Sigmoid colon (tissue), 6 donors: ENCODE measurements at regions not wholly inside any gene's neighbourhood (a gene's known extent, or its start where the extent isn't known, plus 50 kb on each side); places are given as distances from the start of the nearest gene placed in this dataset.
"Not testable (repeated sequence)": the region's sequence is repeated elsewhere in the genome, so short reads cannot be mapped to it uniquely, and the experiment has no call there.

Experiments
- DNase-seq: peaks from one replicate; pipeline ENCODE4 v3.0.0-alpha.2; 2019
- H3K27ac ChIP-seq, 4 donors: fragments of 200-600 bp; sonication (generic); one replicate each; pipeline ENCODE4 v1.5.1; 2016 to 2019; ENCODE audit warnings: mild to moderate bottlenecking in 1 of 4
- H3K27me3 ChIP-seq, 3 donors: fragments of 200-600 bp; sonication (generic); one replicate each; pipeline ENCODE4 v1.5.1; 2019; ENCODE audit warnings: mild to moderate bottlenecking in 1 of 3
- H3K36me3 ChIP-seq, 4 donors: fragments of 200-600 bp; sonication (generic); one replicate each; pipeline ENCODE4 v1.5.1; 2016 to 2019
- H3K4me1 ChIP-seq, 4 donors: fragments of 200-600 bp; sonication (generic); one replicate each; pipeline ENCODE4 v1.5.1; 2017 to 2019
- H3K4me3 ChIP-seq, 4 donors: fragments of 200-600 bp; sonication (generic); one replicate each; pipeline ENCODE4 v1.5.1; 2017 to 2019; ENCODE audit warnings: mild to moderate bottlenecking in 2 of 4, moderate library complexity in 1 of 4
- H3K9me3 ChIP-seq, 4 donors: fragments of 200-600 bp in 3 of 4; sonication (generic) in 3 of 4; one replicate each; pipeline versions ENCODE4 v1.5.1 to v1.6.1; 2013 to 2019
- EP300 ChIP-seq, 4 donors: sonication (generic); formaldehyde crosslinking; IDR thresholded peaks; one replicate each; pipeline ENCODE4 v1.6.1; 2017; ENCODE audit warnings: antibody characterized with exemption in 4 of 4
- POLR2A ChIP-seq, 2 donors: fragments of 450-650 bp; IDR thresholded peaks; one replicate each; pipeline ENCODE4 v1.6.1; 2016; ENCODE audit warnings: antibody characterized with exemption in 2 of 2, mild to moderate bottlenecking in 2 of 2, moderate library complexity in 2 of 2
- POLR2AphosphoS5 ChIP-seq, 4 donors: sonication (generic); formaldehyde crosslinking; IDR thresholded peaks; one replicate each; pipeline ENCODE4 v1.6.1; 2017; ENCODE audit warnings: antibody characterized with exemption in 4 of 4
- WGBS, 2 donors: extraction: QIAGEN DNeasy Blood & Tissue Kit; methylation state at CpG; one replicate each; pipeline ENCODE4 v1.1.7; 2013; 5-methylcytosine and 5-hydroxymethylcytosine counted together
- intact Hi-C: fragments of 100-400 bp; cut with DNase I; formaldehyde crosslinking; loops from one replicate; pipeline ENCODE4 v1.15.1; 2023
- TF ChIP-seq, protein P1 (sequence below), 4 experiments: fragments of 450-650 bp in 3 of 4; fragments of 200-600 bp in 1 of 4; IDR thresholded peaks; one replicate each; pipeline ENCODE4 v1.5.1; 2016 to 2019; ENCODE audit warnings: antibody characterized with exemption in 4 of 4, mild to moderate bottlenecking in 3 of 4, moderate library complexity in 2 of 4
- donor health status: healthy with polysubstance abuse.
- donor health status: healthy.

DNA sequence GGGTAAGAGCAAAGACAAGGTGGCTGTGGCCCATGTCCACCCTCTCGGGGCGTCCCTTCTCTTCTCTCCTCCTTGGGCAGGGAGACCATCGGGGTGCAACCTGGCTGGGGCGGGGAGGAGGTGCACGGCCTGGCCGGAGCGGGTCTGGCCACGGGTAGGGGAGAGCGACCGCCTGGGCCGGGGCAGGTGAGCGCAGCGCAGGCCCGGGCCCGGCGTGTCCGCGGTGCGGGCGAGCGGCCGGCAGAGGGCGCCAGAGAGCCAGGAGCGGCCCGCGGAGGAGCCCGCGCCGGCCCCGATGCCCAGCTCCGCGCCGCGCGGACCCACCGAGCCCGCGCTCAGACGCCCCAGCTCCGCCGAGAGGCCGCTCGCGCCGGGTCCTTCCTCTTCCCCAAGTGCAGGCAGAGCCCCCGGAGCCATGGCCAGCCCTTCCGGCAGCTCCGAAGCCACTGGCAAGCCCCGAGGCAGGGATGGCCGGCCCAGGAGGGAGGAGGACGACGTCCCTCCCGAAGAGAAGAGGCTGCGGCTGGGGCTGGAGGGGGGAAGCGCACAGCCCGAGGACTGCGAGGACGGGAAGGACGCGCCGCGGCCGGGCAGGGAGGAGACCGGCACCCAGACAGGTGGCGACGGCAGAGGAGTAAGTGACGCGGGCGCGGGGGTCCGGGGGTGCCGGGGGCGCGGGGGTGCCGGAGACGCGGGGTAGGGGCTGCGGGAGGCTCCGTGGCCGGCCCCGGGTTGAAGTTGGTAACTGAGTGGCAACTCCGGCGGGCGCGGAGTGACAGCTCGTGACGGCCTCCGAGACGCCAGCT is 142.1 kb upstream of the EEF2KMT start:
- WGBS, 2 donors, result 1% methylated on average over 86 of the region's 89 CpGs

DNA sequence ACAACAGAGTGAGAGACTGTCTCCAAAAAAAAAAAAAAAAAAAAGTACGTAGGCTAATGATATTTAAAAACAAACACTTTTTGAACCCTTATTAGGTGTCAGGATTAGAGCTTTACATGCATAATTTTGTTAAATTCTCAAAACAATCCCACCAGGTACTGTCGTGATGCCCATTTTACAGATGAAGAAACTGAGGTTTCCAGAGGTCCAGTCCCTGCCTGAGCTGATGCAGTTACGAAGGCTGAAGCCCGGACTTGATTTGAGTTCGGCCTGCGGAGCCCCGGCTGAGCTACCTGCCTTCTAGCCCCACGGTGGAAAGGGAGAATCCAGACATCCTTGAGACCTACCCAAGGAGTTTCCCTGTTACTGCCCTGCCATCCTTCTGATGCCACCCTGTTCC is 137.5 kb upstream of the EEF2KMT start:
- Histone ChIP-seq H3K27me3 (peaks cover 0 to 10% (median 4%) of the 10 kb centered on the region in 3 donors), H3K36me3 (no peaks in the 10 kb centered on the region), H3K27ac (no peak overlapping the region), H3K9me3 (no peaks in the 10 kb centered on the region), H3K4me3 (no peak overlapping the region), H3K4me1 (peaks cover 0 to 4% (median 3%) of the 10 kb centered on the region in 4 donors)
- intact Hi-C loops, result loop anchor here (5.0 kb wide), 2 partner anchors 257 to 382 kb away; no protein-coding TSS in a partner anchor
- 86 to 88% methylated on average over 8 of the region's 8 CpGs for WGBS, 2 donors
- no peak for TF ChIP-seq POLR2AphosphoS5 (IDR thresholded peaks at IDR 0.05)
- TF ChIP-seq POLR2A (IDR thresholded peaks at IDR 0.05), result no peak
- TF ChIP-seq EP300 (IDR thresholded peaks at IDR 0.05), result no peak
- TF ChIP-seq, protein P1, sequence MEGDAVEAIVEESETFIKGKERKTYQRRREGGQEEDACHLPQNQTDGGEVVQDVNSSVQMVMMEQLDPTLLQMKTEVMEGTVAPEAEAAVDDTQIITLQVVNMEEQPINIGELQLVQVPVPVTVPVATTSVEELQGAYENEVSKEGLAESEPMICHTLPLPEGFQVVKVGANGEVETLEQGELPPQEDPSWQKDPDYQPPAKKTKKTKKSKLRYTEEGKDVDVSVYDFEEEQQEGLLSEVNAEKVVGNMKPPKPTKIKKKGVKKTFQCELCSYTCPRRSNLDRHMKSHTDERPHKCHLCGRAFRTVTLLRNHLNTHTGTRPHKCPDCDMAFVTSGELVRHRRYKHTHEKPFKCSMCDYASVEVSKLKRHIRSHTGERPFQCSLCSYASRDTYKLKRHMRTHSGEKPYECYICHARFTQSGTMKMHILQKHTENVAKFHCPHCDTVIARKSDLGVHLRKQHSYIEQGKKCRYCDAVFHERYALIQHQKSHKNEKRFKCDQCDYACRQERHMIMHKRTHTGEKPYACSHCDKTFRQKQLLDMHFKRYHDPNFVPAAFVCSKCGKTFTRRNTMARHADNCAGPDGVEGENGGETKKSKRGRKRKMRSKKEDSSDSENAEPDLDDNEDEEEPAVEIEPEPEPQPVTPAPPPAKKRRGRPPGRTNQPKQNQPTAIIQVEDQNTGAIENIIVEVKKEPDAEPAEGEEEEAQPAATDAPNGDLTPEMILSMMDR (IDR thresholded peaks at IDR 0.05), result no peak
- DNase-seq, result peak; percentile 44

More for the DNA sequence above, 142.1 kb upstream of the EEF2KMT start:
- H3K4me1 ChIP-seq, H3K36me3 ChIP-seq, H3K9me3 ChIP-seq, H3K27ac ChIP-seq, DNase-seq: not testable (repeated sequence)
- Histone ChIP-seq H3K27me3 (peaks cover 3 to 17% (median 6%) of the 10 kb centered on the region in 3 donors), H3K4me3 (peak overlapping the region in 3 of 4 donors; percentile 27 to 36 (median 34))
- TF ChIP-seq, protein P1 (IDR thresholded peaks at IDR 0.05), result peak in 1 of 4 experiments; percentile 43
- intact Hi-C loops, result loop anchor here (5.0 kb wide), 2 partner anchors 253 to 378 kb away; no protein-coding TSS in a partner anchor

DNA sequence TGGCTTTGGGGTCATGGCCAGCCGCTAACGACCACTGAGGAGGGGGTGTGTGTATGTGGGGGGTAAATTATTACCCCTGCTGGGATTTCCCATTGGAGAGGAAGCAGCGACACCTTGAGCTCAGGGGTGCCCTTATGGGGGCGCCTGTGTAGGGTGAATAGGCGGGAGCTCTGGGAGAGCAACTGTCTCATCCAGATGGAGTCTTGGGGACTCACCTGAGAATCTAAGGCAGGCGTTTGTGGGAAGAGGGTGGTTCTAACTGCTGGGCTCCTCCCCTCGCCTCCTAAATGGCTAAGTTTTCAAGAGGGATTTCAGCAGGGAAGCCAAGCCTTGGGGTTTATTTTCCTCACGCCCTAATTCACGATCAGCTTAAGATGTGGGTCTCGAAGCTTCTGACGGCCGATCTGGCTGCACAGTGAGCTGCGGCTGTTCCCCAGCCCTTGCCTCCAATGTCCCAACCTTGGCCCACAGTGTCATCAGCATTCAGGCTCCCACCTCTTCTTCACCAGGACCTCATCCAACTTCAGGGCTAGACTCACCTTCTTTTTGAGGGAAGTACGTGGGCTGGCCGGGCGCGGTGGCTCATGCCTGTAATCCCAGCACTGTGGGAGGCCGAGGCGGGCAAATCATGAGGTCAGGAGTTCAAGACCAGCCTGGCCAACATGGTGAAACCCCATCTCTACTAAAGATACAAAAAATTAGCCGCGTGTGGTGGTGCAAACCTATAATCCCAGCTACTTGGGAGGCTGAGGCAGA is 136.9 kb upstream of the EEF2KMT start:
- no peaks in the 10 kb centered on the region for H3K9me3 ChIP-seq
- peak; percentile 22 for DNase-seq
- H3K27me3 ChIP-seq, result peaks cover 0 to 6% (median 0%) of the 10 kb centered on the region in 3 donors
- 79 to 88% methylated on average over 21 of the region's 21 CpGs for WGBS, 2 donors
- no peaks in the 10 kb centered on the region for H3K4me1 ChIP-seq
- no peak overlapping the region for H3K27ac ChIP-seq
- H3K4me3 ChIP-seq, result no peak overlapping the region
- H3K36me3 ChIP-seq, result no peaks in the 10 kb centered on the region
- intact Hi-C loops, result loop anchor here (5.0 kb wide), 2 partner anchors 258 to 383 kb away; no protein-coding TSS in a partner anchor
- TF ChIP-seq POLR2AphosphoS5 (IDR thresholded peaks at IDR 0.05) (no peak), POLR2A (IDR thresholded peaks at IDR 0.05) (no peak), EP300 (IDR thresholded peaks at IDR 0.05) (no peak)
- TF ChIP-seq, protein P1 (IDR thresholded peaks at IDR 0.05), result no peak

DNA sequence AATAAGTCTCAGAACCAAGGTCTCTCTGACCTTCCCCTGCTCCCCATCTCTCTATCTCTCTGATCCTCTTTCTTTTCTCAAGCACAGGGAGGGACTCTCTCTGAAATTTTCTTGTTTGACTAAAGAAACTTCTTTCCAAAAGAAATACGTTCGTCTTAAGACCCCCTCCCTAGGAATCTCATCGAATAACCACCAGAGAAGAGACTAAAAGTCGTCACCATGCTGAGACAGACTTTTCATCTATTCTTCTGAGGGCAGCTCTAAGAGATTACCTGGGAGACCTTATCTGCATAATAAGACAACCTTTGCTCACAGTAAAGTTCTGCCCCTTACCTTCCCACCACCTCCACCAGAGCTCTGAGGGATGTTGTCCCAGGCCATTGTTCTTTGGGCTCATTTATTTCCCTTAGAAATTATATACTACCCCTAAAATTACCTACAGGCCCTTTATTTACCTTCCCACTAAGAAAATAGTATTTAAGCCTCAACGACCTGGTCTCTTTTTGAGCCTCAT is 133.7 kb upstream of the EEF2KMT start:
- Histone ChIP-seq H3K4me1 (no peaks in the 10 kb centered on the region), H3K27me3 (peaks cover 0 to 6% (median 0%) of the 10 kb centered on the region in 3 donors), H3K27ac (no peak overlapping the region), H3K4me3 (no peak overlapping the region), H3K36me3 (no peaks in the 10 kb centered on the region), H3K9me3 (no peaks in the 10 kb centered on the region)
- no peak for DNase-seq
- intact Hi-C loops, result no loop called here
- 75 to 89% methylated on average over 5 of the region's 5 CpGs for WGBS, 2 donors
- no peak for TF ChIP-seq EP300 (IDR thresholded peaks at IDR 0.05)
- TF ChIP-seq POLR2A (IDR thresholded peaks at IDR 0.05), result no peak
- TF ChIP-seq, protein P1 (IDR thresholded peaks at IDR 0.05), result no peak
- no peak for TF ChIP-seq POLR2AphosphoS5 (IDR thresholded peaks at IDR 0.05)
